ENCODE measurements at regions not wholly inside any gene's neighbourhood (a gene's known extent, or its start where the extent isn't known, plus 50 kb on each side); places are given as distances from the start of the nearest gene placed in this dataset.

- TF ChIP-seq CTCF (IDR thresholded peaks at IDR 0.05) (no peak), EP300 (IDR thresholded peaks at IDR 0.05) (no peak), POLR2A (IDR thresholded peaks at IDR 0.05) (no peak)
Observed at GRCh38 chr6:153553627-153554026, 422.5 kb upstream of the RGS17 start.
